GM12864 (cell line): ENCODE measurements at regions not wholly inside any gene's neighbourhood (a gene's known extent, or its start where the extent isn't known, plus 50 kb on each side); places are given as distances from the start of the nearest gene placed in this dataset.
"Not testable (repeated sequence)": the region's sequence is repeated elsewhere in the genome, so short reads cannot be mapped to it uniquely, and the experiment has no call there.

Experiments
- DNase-seq: peaks from one replicate; pipeline ENCODE4 v3.0.0-alpha.2; 2011; ENCODE audit warnings: low read depth
- H3K4me3 ChIP-seq: 2 replicates; pipeline ENCODE4 v1.5.1; 2011; ENCODE audit warnings: mild to moderate bottlenecking, low read depth, low read length, control low read depth
- CTCF ChIP-seq: IDR thresholded peaks from 2 replicates; pipeline ENCODE4 v1.5.1; 2011; ENCODE audit warnings: low read depth, mild to moderate bottlenecking, moderate library complexity, low read length, control low read depth, inconsistent platforms; ENCODE audit errors: missing control alignments

DNA sequence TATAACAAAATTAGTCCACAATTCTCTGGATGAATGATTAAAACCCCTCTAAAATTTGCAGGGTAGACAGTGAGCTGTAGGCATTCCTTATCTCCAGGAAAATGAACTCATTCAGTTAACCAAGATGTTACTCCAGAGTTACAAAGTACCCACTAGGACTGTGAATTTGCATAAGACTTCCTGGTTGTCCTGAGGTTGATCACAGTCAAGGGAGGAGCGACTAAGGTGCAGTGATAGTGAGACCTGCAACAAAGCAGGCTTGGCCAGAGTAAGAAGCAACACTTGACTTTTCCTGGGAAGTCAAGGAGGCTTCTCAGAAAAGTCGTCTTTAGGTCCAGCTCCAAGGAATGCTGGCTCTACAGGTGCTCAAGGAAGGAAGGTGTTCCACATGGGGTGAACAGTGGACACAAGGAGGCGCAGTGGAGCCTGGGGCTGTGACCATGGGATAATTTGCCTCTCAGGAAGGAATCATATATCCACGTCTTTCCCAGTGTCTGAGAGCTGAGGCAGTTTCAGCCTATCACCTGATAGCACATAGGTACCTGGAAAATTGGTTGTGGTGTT lies 821.1 kb upstream of the EEF2KMT start:
- TF ChIP-seq CTCF: no peak
- DNase-seq: no peak
- no peak overlapping the region for H3K4me3 ChIP-seq

DNA sequence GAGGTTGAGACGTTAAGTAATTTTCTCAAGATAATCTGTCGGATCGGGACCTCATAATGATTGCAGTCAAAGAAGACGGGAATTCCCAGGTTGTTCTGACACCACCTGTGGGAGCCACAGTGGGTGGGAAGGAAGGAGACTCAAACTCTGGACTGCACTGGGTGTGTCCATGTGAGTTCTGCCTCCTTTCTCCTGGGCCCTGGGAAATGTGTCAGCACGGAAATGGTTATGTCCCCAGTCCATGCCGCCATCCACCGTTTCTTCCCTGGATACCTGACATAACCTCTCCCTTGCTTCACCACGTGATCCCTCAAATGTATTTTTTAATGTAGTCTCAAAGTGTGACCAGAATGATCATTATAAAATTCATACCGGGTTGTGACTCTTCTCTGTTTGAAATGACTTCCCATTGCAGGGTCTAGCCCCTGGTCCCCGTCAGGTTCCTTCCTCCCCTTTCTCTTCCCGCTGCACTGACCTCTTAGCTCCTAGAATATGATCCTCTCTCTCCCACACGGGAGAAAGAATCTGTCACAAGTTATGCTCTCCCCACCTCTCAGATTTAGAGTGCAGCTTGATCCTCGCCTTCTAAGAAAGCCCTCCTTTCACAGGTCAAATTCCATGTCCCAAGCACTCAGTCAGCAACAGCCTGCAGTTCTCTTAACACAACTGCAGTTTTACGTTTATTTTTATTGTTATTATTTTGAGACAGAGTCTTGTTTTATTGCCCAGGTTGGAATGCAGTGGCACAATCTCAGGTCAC lies 820.0 kb upstream of the EEF2KMT start:
- no peak for TF ChIP-seq CTCF
- H3K4me3 ChIP-seq: no peak overlapping the region
- no peak for DNase-seq

- no peak for DNase-seq
- no peak overlapping the region for H3K4me3 ChIP-seq
- no peak for TF ChIP-seq CTCF
These were observed 819.2 kb upstream of the EEF2KMT start for GRCh38 chr16:5916711-5917191.

DNA sequence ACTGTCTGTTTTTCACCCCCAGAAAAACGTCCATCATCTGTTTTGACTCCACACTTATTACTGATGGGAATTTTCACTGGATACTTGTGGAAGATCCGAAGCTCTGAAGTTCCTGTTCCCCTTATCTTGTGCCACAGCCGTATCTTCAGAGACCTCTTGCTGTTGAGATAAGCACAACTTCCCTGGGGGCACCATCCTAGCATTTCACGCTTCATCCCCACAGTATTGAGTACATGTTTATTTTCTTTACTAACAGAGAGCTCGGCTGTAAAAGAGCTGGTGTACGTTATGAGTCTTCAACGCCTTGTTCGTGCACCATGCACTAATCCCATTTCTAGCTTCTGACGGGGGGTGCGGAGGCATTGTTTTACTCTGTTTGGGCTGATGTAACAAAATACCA lies 813.6 kb upstream of the EEF2KMT start:
- no peak for TF ChIP-seq CTCF
- no peak for DNase-seq
- H3K4me3 ChIP-seq: no peak overlapping the region

DNA sequence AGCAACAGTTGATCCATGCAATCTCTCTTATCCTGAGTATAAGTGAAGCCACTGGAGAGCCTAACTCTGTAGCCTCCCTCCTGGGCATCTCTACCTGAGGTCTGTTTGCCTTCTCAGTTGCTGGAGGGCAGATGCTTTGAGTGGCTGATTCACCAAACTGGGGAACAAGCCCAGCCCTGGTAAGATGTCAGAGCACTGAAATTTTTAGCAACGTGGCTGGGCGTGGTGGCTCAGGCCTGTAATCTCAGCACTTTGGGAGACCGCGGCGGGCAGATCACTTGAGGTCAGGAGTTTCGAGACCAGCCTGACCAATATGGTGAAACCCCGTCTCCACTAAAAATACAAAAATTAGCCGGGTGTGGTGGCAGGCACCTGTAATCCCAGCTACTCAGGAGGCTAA lies 812.0 kb upstream of the EEF2KMT start:
- H3K4me3 ChIP-seq, DNase-seq: not testable (repeated sequence)

- no peak for TF ChIP-seq CTCF
- DNase-seq: no peak
- no peak overlapping the region for H3K4me3 ChIP-seq
These were observed 809.9 kb upstream of the EEF2KMT start for GRCh38 chr16:5907544-5907943.

DNA sequence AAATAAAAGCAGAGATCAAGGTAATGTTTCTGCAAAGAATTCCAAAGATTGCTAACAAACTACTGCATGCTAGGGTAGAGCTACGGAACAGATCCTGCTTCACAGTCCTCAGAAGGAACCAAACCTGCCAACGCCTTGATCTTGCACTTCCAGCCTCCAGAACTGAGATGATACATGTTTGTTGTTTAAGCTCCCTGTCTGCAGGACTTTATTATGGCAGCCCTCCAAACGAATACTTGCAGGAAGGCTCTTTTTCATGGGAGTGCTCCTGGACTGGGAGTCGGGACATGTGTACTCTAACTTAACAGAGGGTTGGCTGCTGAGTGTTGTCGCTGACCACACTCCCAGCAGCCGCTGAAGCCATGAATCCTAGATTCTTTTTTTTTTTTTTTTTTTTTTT lies 808.8 kb upstream of the EEF2KMT start:
- DNase-seq: no peak
- no peak for TF ChIP-seq CTCF

More for the DNA sequence above, 808.8 kb upstream of the EEF2KMT start:
- no peak overlapping the region for H3K4me3 ChIP-seq
